Activated CD8-positive, alpha-beta T cell treated with anti-CD3 and anti-CD28 coated beads for 36 hours (primary cell): ENCODE measurements at regions not wholly inside any gene's neighbourhood (a gene's known extent, or its start where the extent isn't known, plus 50 kb on each side); places are given as distances from the start of the nearest gene placed in this dataset.

Experiments
- ATAC-seq: fragments of 200-7000 bp; cut with Tn5 transposase; one replicate; pipeline ENCODE4 v1.10.0; 2021; ENCODE audit warnings: mild to moderate bottlenecking, moderate library complexity
- CTCF ChIA-PET: fragments of 350-600 bp; sonication (Branson Sonifier 250); formaldehyde crosslinking; loops from one replicate; lab custom pipeline; 2021; ENCODE audit warnings: antibody characterized with exemption; lab: Charles Lee
- POLR2A ChIA-PET: fragments of 350-600 bp; sonication (Branson Sonifier 250); formaldehyde crosslinking; loops from one replicate; lab custom pipeline; 2021; ENCODE audit warnings: antibody characterized with exemption; lab: Charles Lee
- DNase-seq: peaks from one replicate; pipeline ENCODE4 v3.0.0-alpha.2; 2020
- H3K27ac Mint-ChIP-seq: one replicate; pipeline ENCODE4 v1.8.0; 2021; ENCODE audit warnings: mild to moderate bottlenecking, mixed read lengths
- H3K27me3 Mint-ChIP-seq: one replicate; pipeline ENCODE4 v1.8.0; 2021; ENCODE audit warnings: mixed read lengths
- H3K36me3 Mint-ChIP-seq: one replicate; pipeline ENCODE4 v1.8.0; 2021; ENCODE audit warnings: low read depth, mixed read lengths
- H3K4me1 Mint-ChIP-seq: one replicate; pipeline ENCODE4 v1.8.0; 2021; ENCODE audit warnings: low read depth, mixed read lengths
- H3K4me3 Mint-ChIP-seq: one replicate; pipeline ENCODE4 v1.8.0; 2021; ENCODE audit warnings: mild to moderate bottlenecking, moderate library complexity, mixed read lengths
- H3K9me3 Mint-ChIP-seq: one replicate; pipeline ENCODE4 v1.8.0; 2021; ENCODE audit warnings: mixed read lengths
- CTCF ChIP-seq: fragments of 200-600 bp; IDR thresholded peaks from one replicate; pipeline ENCODE4 v1.8.0; 2022; ENCODE audit warnings: antibody characterized with exemption, mild to moderate bottlenecking
- intact Hi-C: fragments of 100-400 bp; cut with micrococcal nuclease; formaldehyde crosslinking; loops from one replicate; pipeline ENCODE4 v1.10.0; 2022

- ChIA-PET POLR2A (no interaction called here), CTCF (no interaction called here)
- Mint-ChIP-seq H3K4me1 (no peaks in the 10 kb centered on the region), H3K9me3 (no peaks in the 10 kb centered on the region), H3K27me3 (no peaks in the 10 kb centered on the region), H3K27ac (no peak overlapping the region), H3K36me3 (no peaks in the 10 kb centered on the region), H3K4me3 (no peak overlapping the region)
- DNase-seq = no peak
- ATAC-seq = no peak
- TF ChIP-seq CTCF = no peak
- intact Hi-C loops = no loop called here
These were observed 167.5 kb upstream of the USP38 start for GRCh38 chr4:143017210-143017609.

- POLR2A ChIA-PET = no interaction called here
- ATAC-seq (no peak), DNase-seq (no peak)
- TF ChIP-seq CTCF = no peak
- intact Hi-C loops = no loop called here
- no peak overlapping the region for H3K4me3 Mint-ChIP-seq
- no peaks in the 10 kb centered on the region for H3K9me3 Mint-ChIP-seq
- H3K27me3 Mint-ChIP-seq = no peaks in the 10 kb centered on the region
- no peaks in the 10 kb centered on the region for H3K36me3 Mint-ChIP-seq
- CTCF ChIA-PET = no interaction called here
- H3K4me1 Mint-ChIP-seq = no peaks in the 10 kb centered on the region
- H3K27ac Mint-ChIP-seq = no peak overlapping the region
These were observed 165.4 kb upstream of the USP38 start for GRCh38 chr4:143019351-143019750.

- ChIA-PET POLR2A (no interaction called here), CTCF (no interaction called here)
- Mint-ChIP-seq H3K9me3 (no peaks in the 10 kb centered on the region), H3K4me3 (no peak overlapping the region), H3K27me3 (peaks cover 3% of the 10 kb centered on the region), H3K4me1 (no peaks in the 10 kb centered on the region), H3K36me3 (no peaks in the 10 kb centered on the region), H3K27ac (no peak overlapping the region)
- no peak for ATAC-seq
- TF ChIP-seq CTCF = no peak
- intact Hi-C loops = no loop called here
- no peak for DNase-seq
These were observed 163.3 kb upstream of the USP38 start for GRCh38 chr4:143021384-143021783.

GRCh38 chr4:143023239-143023918 is 161.3 kb upstream of the USP38 start:
- H3K27me3 Mint-ChIP-seq = peaks cover 3% of the 10 kb centered on the region
- intact Hi-C loops = no loop called here
- H3K4me3 Mint-ChIP-seq = no peak overlapping the region
- DNase-seq (no peak), ATAC-seq (no peak)
- H3K4me1 Mint-ChIP-seq = no peaks in the 10 kb centered on the region
- no peaks in the 10 kb centered on the region for H3K36me3 Mint-ChIP-seq
- ChIA-PET CTCF (no interaction called here), POLR2A (no interaction called here)
- no peak overlapping the region for H3K27ac Mint-ChIP-seq
- no peak for TF ChIP-seq CTCF
- no peaks in the 10 kb centered on the region for H3K9me3 Mint-ChIP-seq

GRCh38 chr4:143025081-143025704 is 159.5 kb upstream of the USP38 start:
- Mint-ChIP-seq H3K27me3 (peaks cover 6% of the 10 kb centered on the region), H3K4me1 (no peaks in the 10 kb centered on the region), H3K9me3 (peaks cover 8% of the 10 kb centered on the region), H3K27ac (no peak overlapping the region), H3K36me3 (no peaks in the 10 kb centered on the region), H3K4me3 (no peak overlapping the region)
- intact Hi-C loops = no loop called here
- ATAC-seq (no peak), DNase-seq (peak; percentile 7)
- no peak for TF ChIP-seq CTCF
- ChIA-PET CTCF (interaction anchor here (0.9 kb wide), 1 partner anchor 11 kb away, joined by 3 read pairs; no protein-coding TSS in a partner anchor), POLR2A (no interaction called here)
